HT1080 (cell line): ENCODE measurements at regions not wholly inside any gene's neighbourhood (a gene's known extent, or its start where the extent isn't known, plus 50 kb on each side); places are given as distances from the start of the nearest gene placed in this dataset.
"Not testable (repeated sequence)": the region's sequence is repeated elsewhere in the genome, so short reads cannot be mapped to it uniquely, and the experiment has no call there.

Source experiments
- DNase-seq: peaks from one replicate; pipeline ENCODE4 v3.0.0-alpha.2; 2015; ENCODE audit warnings: low read depth

DNA sequence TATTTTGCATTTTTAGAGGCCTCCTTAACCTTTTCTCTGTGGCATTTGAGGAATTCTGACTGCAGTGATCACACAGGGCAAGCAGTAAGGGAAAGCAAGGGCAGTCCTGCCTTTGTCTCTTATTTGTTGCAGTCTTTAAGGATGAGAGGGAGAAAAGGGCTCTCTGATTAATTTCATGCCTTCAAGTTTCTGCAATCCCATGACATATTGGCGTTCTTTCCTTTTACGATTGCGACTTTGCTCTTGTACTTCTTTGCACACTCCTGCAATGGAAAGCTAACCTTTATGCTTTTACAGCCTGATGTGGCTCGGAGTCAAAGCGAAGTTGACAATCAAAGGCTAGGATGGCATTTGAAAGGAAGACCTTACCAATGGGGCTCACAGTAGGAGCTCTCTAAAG is 698.4 kb downstream of the DNAH5 start:
- DNase-seq, result no peak

DNA sequence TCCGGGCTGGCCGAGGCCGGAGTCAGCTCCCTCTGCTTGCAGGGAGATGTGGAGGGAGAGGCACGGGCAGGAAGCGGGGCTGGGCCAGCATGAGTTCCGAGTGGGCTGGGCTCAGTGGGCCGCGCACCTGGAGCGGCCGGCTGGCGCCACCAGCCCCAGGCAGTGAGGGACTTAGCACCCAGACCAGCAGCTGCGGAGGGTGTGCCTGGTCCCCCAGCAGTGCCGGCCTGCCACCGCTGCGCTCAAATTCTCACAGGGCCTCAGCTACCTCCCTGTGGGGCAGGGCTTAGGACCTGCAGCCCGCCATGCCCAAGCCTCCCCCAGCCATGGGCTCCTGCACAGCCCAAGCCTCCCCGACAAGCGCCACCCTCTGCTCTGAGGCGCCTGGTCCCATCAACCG is 700.3 kb downstream of the DNAH5 start:
- no peak for DNase-seq

DNA sequence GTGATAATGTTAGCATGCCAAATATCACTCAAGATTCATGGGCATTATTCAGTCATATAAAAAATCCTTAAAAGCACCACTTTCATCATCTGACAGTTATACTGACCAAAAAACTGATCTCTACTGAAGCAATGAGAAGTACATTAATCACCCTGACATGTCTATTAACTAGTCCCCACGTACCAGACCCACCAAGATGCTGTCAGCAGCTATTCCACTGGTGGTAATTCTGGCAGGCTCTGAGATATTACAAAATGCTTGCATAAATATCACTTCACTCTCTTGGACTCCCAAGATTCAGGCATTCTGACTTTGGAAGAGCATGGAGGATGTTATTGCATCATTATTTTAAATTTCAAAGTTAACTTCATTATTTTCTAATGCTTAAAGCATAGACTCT is 717.0 kb downstream of the DNAH5 start:
- DNase-seq, result no peak

DNA sequence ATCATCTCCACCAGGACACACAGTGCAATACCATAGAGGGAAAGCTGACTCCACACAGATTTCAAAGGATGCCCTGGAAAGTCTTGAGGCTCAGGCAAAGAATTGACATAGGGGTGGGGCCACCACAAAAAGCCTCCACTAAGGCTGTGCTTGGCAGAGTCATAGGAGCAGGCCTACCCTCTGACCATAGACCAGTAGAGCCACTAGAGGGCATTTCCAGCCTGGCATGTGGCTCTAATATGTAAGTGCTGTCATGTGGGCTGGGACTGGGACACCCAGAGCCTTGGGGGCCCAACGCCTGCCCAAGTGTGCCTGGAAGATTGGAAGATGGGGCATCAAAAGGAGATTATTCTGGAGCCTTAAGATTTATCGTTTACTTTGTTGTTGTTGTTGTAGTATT is 726.0 kb downstream of the DNAH5 start:
- peak; percentile 54 for DNase-seq

DNA sequence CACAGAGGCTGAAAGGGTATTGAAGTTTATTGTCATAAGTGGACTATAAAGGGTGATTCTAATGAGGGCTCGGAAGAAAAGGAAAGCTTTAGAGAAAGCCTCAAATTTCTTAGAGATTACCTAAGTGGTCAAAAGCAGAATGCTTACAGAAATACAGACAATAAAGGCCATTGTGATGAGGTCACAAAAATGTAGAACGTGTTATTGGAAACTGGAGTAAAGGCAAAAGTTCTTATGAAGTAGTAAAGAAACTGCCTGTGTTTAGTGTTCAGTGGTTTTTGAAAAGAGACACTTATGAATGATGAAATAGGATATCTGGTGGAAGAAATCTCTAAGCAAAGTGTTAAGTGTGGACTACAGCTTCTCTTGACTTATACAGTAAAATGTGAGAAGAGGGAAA is 726.9 kb downstream of the DNAH5 start:
- DNase-seq, result no peak

DNA sequence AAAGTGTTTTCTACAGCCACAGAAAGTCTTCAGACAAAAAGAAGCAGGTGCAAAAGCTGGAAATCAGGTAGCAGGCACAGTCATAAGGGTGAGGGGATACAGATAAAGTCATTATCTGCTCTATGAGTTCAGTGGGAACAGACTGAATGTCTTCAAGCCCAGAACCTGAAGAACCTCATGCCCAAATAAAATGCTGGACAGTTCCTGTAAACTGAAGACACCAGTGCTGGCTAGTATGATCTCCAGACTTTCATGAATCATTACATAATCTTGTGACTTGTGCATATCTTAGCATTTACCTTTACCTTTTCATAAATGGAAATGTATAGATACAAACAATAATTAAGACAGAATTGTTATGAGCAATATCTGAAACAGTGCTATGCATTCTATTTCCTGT is 728.7 kb downstream of the DNAH5 start:
- DNase-seq, result no peak

DNA sequence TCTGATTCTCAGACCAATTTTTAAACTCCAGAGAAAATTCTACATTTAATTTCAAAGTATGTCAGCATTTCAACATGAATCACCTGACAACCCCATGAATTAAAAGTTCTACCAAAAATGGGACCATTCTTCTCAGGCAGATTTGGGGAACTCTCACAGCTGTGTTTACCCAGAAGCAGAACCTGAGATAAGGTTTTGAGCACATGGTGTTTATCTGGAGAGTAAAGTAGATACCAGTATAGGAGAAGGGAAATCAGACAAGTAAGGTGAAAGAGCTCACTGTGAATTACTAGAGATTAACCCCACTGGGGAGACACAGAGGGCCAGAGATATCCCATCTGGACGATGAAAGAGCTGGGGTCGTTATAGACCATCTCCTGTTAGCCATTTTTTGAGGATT is 729.1 kb downstream of the DNAH5 start:
- no peak for DNase-seq

DNA sequence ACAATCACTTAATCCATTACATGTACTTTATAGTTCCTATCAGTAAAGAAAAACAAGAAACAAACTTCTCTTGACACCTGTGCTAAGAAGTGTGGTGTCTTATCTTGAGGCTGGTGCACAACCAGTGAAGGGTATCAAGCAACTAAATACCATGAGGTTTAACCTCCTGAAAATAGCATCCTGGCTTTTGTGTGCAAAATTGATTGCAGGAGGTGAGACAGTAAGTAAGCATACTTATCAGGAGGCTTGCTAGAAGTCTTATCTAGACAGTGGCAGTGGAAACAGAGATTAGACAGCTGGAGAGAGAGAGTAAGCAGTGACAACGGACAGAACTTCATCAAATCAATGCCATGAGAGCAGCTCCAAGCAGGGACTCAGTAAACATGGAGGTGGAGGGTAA is 730.3 kb downstream of the DNAH5 start:
- no peak for DNase-seq

DNA sequence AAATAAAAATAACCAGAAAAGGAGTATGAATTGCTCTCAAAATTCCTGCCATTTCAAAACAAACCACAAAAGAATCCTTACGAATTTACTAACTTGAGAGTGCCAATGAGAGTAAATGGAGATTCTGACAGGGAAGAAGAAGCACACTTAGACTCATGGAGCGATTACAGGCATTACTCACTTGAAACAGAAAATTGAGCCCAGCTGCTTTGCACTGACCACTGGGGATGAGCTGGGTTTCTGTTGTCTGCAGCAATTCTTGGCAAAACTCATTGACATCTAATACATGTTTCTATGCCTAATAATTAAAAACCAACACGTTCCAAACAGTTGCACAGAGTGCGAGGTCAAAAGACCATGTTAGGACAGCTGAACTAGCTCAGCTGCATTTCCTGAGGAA is 731.6 kb downstream of the DNAH5 start:
- no peak for DNase-seq

DNA sequence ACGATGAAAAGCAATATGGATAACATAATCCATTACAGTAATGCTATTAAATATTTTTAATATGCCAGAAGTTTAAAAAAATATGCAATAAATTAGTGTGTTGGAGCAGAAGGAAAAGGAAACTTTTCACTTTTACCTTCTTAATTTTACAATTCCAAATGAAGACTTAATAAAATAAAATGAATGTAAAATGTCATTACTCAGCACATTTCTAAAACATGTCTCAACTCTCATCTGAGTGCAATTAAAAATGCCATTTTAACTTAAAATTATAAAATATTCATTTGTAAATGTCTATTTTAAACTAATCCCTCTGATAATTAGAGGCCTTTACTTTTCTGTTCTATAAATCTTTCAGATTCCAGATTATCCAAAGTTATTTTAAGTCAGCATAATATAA is 733.4 kb downstream of the DNAH5 start:
- DNase-seq, result no peak

DNA sequence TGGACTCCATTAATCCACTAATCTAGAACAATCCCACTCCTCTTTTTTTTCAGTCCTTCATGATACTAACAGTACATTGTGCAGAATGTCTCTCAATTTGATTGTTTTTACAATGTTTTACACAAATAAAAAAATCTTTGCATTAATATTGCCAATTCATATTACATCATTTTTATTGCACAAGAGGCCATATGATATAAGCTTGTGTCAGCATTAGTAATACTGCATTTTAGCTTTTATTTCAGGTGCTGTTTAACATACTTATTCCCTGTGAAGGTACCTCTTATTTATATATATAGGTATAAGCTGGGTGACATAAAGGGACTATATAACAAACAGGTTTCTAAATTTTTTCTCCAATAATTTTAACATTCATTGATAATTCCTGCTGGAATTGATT is 737.4 kb downstream of the DNAH5 start:
- no peak for DNase-seq

DNA sequence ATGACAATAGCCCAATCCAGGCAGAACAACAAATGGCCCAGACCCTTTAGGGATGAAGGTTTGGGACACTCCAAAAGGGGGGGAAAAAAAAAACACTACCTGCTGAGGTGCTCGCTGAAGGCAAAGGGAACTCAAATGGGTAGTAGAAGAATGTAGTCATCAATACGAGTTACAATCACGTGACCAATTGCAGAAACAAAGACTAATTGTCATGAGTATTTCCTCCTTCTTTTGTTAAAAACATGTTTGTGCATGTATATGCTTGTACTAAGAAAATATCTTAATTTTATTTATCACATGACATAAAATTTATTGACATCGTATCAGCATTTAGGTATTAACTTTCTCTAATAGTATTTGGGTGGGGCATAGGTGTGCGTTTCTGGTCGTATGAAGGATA is 743.5 kb downstream of the DNAH5 start:
- no peak for DNase-seq

DNA sequence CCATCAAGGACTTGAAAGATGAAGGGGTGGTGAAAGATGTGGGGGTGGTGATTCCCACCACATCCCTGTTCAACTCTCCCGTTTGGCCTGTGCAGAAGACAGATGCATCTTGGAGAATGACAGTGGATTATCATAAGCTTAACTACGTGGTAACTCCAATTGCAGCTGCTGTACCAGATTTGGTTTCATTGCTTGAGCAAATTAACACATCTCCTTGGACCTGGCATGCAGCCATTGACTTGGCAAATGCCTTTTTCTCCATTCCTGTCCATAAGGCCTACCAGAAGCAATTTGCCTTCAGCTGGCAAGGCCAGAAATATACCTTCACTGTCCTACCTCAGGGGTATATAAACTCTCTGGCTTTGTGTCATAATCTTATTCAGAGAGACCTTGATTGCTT is 746.3 kb downstream of the DNAH5 start:
- not testable (repeated sequence) for DNase-seq

DNA sequence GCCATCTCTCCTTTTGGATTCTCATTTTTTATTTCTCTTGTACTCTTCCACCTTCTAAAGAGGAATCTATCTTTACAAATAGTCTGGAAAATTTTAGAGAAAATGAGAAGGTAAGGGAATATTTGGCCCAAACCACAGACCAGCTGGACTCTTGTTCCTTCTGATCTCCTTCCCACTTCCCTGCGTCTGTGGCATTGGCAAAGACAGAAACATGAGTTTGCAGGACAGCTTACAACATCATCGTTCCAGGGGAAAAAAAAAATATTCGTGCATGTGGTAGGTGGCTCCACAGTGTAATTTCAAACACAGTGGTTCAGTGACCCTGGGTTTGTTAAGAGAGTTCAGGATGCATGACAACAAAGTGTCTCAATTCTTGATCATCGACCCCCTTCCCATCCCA is 755.0 kb downstream of the DNAH5 start:
- DNase-seq, result no peak

DNA sequence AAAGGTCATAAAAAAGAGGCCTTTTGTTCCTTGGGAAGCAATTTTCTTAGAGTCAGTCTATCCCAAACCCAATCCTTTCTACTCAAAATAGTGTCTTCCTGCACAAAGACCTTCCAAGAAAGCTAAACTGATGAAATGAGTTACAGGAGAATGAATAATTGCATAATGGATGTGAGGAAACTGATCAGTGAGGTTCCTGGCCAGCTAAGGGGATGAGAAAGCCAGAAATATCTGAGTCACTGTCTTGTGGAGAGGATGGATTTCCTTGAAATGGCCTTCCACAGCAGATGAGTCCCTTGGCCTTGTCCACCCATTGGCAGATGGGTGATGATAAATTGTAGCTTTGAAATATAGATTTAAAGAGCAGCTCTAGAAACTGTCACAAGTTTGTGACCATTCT is 756.1 kb downstream of the DNAH5 start:
- DNase-seq, result peak; percentile 82

DNA sequence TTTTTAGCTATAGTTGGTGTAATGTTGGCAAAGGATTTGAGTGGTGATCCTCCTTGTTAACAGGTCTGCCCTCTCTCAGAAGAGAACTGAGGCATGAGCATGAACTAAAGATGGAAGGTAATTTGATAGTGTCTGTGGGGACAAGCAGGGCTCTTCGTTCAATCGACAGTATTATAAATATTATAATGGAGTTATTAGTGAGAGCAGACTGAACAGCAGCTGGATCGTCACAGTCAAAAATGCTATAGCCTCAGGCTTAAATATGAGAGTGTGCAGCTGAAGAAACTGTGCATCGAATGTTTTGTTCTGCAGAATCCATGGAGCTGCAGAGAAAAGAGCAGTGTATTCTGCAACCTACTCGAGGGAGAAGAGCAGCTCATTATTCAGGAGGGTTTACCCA is 757.3 kb downstream of the DNAH5 start:
- no peak for DNase-seq

DNA sequence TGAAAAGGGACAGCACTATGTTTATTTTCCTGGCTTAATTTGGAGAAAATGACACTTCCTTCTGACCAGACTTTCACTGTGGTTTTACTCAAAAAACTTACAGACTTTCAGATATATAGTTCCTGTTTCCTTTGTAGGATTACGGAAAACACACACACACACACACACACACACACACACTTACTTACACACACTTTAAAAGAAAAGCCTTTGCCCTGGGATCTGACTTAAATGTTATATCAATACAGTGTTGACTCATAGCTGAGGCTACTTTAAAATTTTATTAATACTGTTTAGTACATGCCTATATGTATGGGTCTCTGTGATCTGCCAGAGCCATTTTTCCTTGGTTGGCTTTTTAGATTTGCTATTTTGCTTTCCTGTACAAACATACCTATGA is 758.3 kb downstream of the DNAH5 start:
- no peak for DNase-seq

DNA sequence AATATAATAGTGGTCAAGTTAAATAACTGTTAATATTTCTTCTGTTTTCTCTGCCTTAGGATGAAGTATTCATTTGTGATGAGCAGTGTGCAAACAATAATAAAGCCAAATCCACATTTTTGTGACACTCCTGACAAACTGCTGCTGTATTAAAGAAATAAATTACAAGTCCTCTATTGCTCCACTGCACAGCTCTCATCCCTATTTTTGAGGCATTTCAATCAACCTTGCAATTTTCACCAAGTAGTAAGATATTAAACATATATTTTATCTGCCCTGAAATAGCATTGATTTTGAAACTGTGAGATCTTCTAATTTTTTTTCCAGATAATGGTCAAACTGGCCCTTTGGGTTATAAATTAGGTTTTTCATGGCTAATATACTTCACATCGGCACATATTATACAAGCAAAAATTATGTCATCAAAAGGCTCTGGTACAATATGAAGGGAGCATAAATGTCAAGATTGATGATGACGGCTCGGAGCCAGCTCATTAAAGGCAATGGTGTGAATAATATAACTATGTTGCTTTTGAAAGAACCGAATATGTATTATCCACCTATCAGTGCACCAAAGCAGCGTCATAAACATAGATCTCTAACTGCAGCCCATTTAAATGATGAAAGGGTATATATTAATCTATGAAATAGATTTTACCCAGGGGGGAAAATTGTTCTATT is 764.9 kb downstream of the DNAH5 start:
- DNase-seq, result no peak

DNA sequence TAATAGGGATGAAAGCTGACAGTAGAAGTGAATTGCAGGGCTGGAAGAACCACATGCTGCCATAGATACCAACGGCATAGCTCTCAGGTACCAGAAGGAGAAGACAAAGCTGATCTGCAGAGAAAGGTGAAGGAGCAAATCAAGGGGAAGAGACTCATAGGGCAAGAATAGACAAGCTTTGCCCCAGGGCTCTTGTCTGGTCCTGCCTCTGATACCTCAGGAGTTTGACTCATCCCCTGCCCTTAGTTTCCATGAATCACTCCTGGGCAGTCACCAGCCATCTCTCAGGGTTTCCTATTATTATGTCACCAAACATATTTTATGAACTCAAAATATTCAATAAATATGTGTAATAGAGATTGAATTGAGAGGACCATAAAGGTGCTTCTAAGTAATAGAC is 800.9 kb downstream of the DNAH5 start:
- peak; percentile 76 for DNase-seq

DNA sequence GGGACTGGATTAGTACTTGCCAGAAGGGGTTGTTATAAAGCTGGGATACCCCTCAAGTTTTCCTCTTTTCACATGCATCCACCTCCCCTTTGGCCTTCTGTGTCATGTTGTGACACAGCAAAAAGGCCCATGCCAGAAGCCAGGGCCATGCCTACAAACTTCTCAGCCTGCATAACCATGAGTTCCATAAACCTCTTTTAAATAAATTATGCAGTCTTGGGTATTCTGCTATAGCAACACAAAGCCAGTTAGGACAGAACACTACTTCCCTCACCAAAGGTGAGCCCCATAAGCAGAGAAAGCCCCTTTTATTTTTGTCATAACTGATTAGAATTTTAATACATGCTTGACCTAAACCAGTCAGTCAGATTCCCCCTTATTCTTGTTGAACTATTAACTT is 801.3 kb downstream of the DNAH5 start:
- no peak for DNase-seq

DNA sequence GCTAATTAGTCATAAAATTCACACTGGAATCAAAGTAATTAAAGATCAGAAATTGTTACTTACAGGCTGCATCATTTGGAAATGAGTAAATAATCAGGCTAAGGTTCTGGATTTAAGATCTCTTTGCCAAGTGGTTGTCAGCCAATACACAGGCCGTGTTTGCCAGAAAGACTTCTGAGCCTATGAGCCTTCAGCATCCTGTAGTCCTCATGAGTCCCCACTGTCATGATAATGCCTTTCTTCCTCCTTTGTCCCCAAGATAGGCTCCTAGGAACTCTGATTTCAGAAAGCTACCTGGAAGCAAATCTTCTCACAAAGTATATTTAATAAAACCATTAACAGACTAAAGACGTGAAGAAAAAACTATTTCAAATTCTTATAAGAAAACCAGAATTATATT is 810.5 kb downstream of the DNAH5 start:
- DNase-seq, result no peak

DNA sequence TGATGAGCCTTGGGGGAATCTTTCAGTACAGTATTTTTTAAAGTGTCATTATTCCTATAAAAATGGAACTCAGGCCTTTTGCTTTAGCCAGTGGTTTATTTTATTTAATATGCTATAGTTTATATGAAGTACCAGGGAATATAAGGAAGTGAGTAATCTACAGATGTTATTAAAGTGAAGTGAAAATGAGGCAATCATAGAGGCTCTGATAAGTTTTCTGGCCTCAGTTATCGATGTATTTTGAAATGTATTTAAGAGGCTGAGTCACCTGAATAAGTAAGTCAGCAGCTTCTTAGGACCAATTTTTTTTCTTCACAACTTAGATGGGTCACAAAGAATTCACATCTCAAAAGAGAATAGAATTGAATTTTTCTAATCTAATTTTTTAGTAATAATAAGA is 829.0 kb downstream of the DNAH5 start:
- DNase-seq, result peak; percentile 15

DNA sequence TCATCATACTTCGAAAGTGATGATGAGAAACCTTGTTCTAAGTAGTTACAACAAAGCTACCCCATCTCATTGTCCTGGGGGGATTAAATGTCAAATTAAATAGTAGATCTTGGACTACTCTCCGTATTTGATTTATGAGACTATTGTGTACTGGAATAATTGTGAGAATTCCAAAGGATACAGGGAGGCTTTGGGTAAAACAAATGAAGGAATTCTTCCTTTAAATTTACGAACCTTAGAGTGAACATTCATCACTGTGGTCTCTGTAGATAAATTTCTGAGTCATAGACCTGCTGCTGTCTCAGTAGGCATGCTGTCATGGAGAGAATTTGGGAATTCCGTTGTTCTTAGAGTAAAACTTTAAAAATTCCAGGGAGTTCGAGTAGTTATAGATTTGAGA is 836.2 kb downstream of the DNAH5 start:
- peak; percentile 74 for DNase-seq

DNA sequence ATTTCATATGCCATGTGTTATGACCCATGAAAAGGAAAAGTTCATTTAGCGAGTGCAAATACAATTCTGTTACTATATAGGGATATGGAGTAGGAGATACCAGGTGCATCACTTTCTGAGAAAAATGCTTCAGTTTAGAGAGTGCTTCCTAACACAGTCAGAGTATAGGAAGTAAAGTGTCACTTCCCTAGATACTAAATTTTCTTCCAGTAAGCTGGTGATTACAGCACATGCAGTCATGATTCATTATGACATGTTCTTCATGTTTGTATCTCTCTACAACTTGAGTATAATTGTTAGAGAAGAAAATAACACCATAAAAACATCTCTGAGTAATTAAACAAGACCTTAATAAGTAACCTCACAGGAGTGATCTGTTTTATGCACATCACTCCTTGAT is 837.0 kb downstream of the DNAH5 start:
- peak; percentile 65 for DNase-seq
